K562 (cell line): ENCODE measurements at regions not wholly inside any gene's neighbourhood (a gene's known extent, or its start where the extent isn't known, plus 50 kb on each side); places are given as distances from the start of the nearest gene placed in this dataset.

Experiments used
- ATAC-seq: fragments of 200-7000 bp; cut with Tn5 transposase; 3 replicates; pipeline ENCODE4 v1.9.1; 2020; ENCODE audit warnings: moderate library complexity
- BruUV-seq: library from RNA; stranded (reverse); fragments of 400-500 nt; replicated peaks from 2 replicates; lab custom pipeline; 2021; lab: Mats Ljungman, UMichigan
- CTCF ChIA-PET: fragments of 300-600 bp; formaldehyde crosslinking; extraction: SDS; loops from one replicate; lab custom pipeline; 2021; ENCODE audit warnings: low intra/inter-chr PET ratio; lab: Yijun Ruan, JAX
- POLR2A ChIA-PET: fragments of 300-600, 350-650 bp; sonication (Branson Sonifier 250); formaldehyde crosslinking; extraction: SDS; loops from one replicate; lab custom pipeline; 2021; ENCODE audit warnings: antibody characterized with exemption, inconsistent platforms; lab: Yijun Ruan, JAX
- DNase-seq, 4 experiments: peaks; one replicate each; pipeline versions ENCODE4 v3.0.0 to v3.0.0-alpha.2; 2011 to 2018; ENCODE audit warnings: low spot score in 3 of 4, mixed read lengths in 3 of 4; ENCODE audit errors: extremely low read depth in 1 of 4
- FAIRE-seq: peaks from 2 replicates; lab custom pipeline; 2011; peaks lifted over from hg19 to GRCh38; lab: Jason Lieb, UNC
- H2AFZ ChIP-seq: 2 replicates; pipeline ENCODE4 v1.6.0; 2011; ENCODE audit warnings: low read depth, low read length, control low read depth, inconsistent platforms
- H3K27ac ChIP-seq: fragments of 200-600 bp; 3 replicates; pipeline ENCODE4 v1.8.0; 2011; ENCODE audit warnings: low read depth, mild to moderate bottlenecking, control low read depth, inconsistent platforms, low read length, moderate library complexity, mixed read lengths; ENCODE audit errors: extremely low read depth
- H3K27me3 ChIP-seq, 2 experiments: fragments of 300-600 bp in 1 of 2; 2 replicates in 1 of 2; 3 replicates in 1 of 2; pipeline versions ENCODE4 v1.6.0 to v1.8.0; 2011; ENCODE audit warnings: inconsistent platforms in 2 of 2, low read length in 2 of 2, mild to moderate bottlenecking in 1 of 2, mixed read lengths in 1 of 2, moderate library complexity in 1 of 2; ENCODE audit not compliant: control insufficient read depth in 2 of 2, insufficient read depth in 2 of 2
- H3K36me3 ChIP-seq: fragments of 300-600 bp; 3 replicates; pipeline ENCODE4 v1.8.0; 2011; ENCODE audit warnings: mild to moderate bottlenecking, low read length, inconsistent platforms; ENCODE audit not compliant: control insufficient read depth, insufficient read depth
- H3K4me1 ChIP-seq, 2 experiments: fragments of 200-600 bp in 1 of 2; replicated peaks in 1 of 2; 2 replicates in 1 of 2; 3 replicates in 1 of 2; pipeline versions ENCODE4 v1.5.1 to v1.8.0; 2011; ENCODE audit warnings: inconsistent platforms in 2 of 2, low read length in 2 of 2, mild to moderate bottlenecking in 1 of 2, mixed read lengths in 1 of 2, moderate library complexity in 1 of 2; ENCODE audit not compliant: control insufficient read depth in 2 of 2, insufficient read depth in 2 of 2
- H3K4me2 ChIP-seq: 2 replicates; pipeline ENCODE4 v1.6.1; 2011; ENCODE audit warnings: low read length, control low read depth, inconsistent platforms, mixed read lengths; ENCODE audit not compliant: insufficient read depth
- H3K4me3 ChIP-seq: fragments of 200-600 bp; sonication (generic), shearing (Covaris generic); 2 replicates; pipeline ENCODE4 v1.5.1; 2016; ENCODE audit warnings: control low read depth, inconsistent platforms
- H3K79me2 ChIP-seq: fragments of 200-600 bp; 3 replicates; pipeline ENCODE4 v1.8.0; 2011; ENCODE audit warnings: low read length, inconsistent platforms; ENCODE audit not compliant: control insufficient read depth, insufficient read depth
- H3K9ac ChIP-seq, 2 experiments: 2 replicates each; pipeline versions ENCODE4 v1.6.0 to v1.6.1; 2011; ENCODE audit warnings: low read depth in 2 of 2, low read length in 2 of 2, control low read depth in 1 of 2, inconsistent platforms in 1 of 2, mild to moderate bottlenecking in 1 of 2, mixed read lengths in 1 of 2; ENCODE audit not compliant: insufficient read depth in 1 of 2
- H3K9me1 ChIP-seq: one replicate; pipeline ENCODE4 v1.6.0; 2011; ENCODE audit warnings: inconsistent platforms, mild to moderate bottlenecking, low read length, moderate library complexity; ENCODE audit not compliant: control insufficient read depth, insufficient read depth
- H3K9me3 ChIP-seq: replicated peaks from 2 replicates; pipeline ENCODE4 v1.5.1; 2011; ENCODE audit warnings: low read depth, low read length, inconsistent platforms; ENCODE audit not compliant: control insufficient read depth, insufficient read depth
- H4K20me1 ChIP-seq: replicated peaks from 2 replicates; pipeline ENCODE4 v1.6.1; 2011; ENCODE audit warnings: low read length, inconsistent platforms, mixed read lengths; ENCODE audit not compliant: control insufficient read depth, insufficient read depth
- CBX8 ChIP-seq: fragments of 200-600 bp; sonication (generic); IDR thresholded peaks from 2 replicates; pipeline ENCODE4 v1.6.1; 2012; ENCODE audit warnings: borderline replicate concordance, mixed run types, low read depth, mild to moderate bottlenecking, moderate library complexity, mixed read lengths, low read length, control low read depth, inconsistent platforms; ENCODE audit not compliant: poor library complexity, severe bottlenecking; ENCODE audit errors: extremely low read depth
- DDX20 ChIP-seq: fragments of 450-650 bp; IDR thresholded peaks from 2 replicates; pipeline ENCODE4 v1.6.1; 2016; ENCODE audit warnings: missing genetic modification characterization, low read depth, mild to moderate bottlenecking, missing compliant biosample characterization, moderate library complexity
- HNRNPH1 ChIP-seq: fragments of 200-400 bp; formaldehyde crosslinking; optimal IDR thresholded peaks from 2 replicates; pipeline ENCODE3; 2017; ENCODE audit warnings: low read depth, mild to moderate bottlenecking, low read length, moderate library complexity
- KAT2B ChIP-seq: IDR thresholded peaks from one replicate; pipeline ENCODE4 v1.6.1; 2012; ENCODE audit warnings: low read depth, mild to moderate bottlenecking, control low read depth, inconsistent platforms, low read length, moderate library complexity
- KLF16 ChIP-seq: IDR thresholded peaks from 2 replicates; pipeline ENCODE4 v1.6.1; 2016; ENCODE audit warnings: antibody characterized with exemption
- LARP7 ChIP-seq: fragments of 450-650 bp; IDR thresholded peaks from 2 replicates; pipeline ENCODE4 v1.6.1; 2016
- LCOR ChIP-seq: sonication (generic); formaldehyde crosslinking; IDR thresholded peaks from 2 replicates; pipeline ENCODE4 v1.8.0; 2022; ENCODE audit warnings: mild to moderate bottlenecking, missing genetic modification reagents
- MCM5 ChIP-seq: fragments of 450-650 bp; IDR thresholded peaks from 2 replicates; pipeline ENCODE4 v1.6.1; 2016; ENCODE audit warnings: low read depth
- NBN ChIP-seq: fragments of 450-650 bp; IDR thresholded peaks from 2 replicates; pipeline ENCODE4 v1.6.1; 2016; ENCODE audit warnings: low read depth, mild to moderate bottlenecking
- OTX1 ChIP-seq: fragments of 450-650 bp; formaldehyde crosslinking; IDR thresholded peaks from 2 replicates; pipeline ENCODE4 v1.4.0; 2022; ENCODE audit warnings: mild to moderate bottlenecking
- PCBP1 ChIP-seq: fragments of 200-400 bp; formaldehyde crosslinking; IDR thresholded peaks from 2 replicates; pipeline ENCODE4 v1.6.1; 2018; ENCODE audit warnings: mild to moderate bottlenecking, low read depth, low read length; ENCODE audit not compliant: poor library complexity, severe bottlenecking
- POLR2A ChIP-seq: fragments of 450-650 bp; conservative IDR thresholded peaks from 2 replicates; pipeline ENCODE4 v1.6.1; 2016
- RB1 ChIP-seq: fragments of 450-650 bp; IDR thresholded peaks from 2 replicates; pipeline ENCODE4 v1.6.1; 2017; ENCODE audit warnings: low read depth, mild to moderate bottlenecking
- RBM25 ChIP-seq: fragments of 200-400 bp; formaldehyde crosslinking; IDR thresholded peaks from 2 replicates; pipeline ENCODE4 v1.6.1; 2018; ENCODE audit warnings: low read length, low read depth, moderate library complexity; ENCODE audit not compliant: severe bottlenecking
- RNF2 ChIP-seq: sonication (generic); IDR thresholded peaks from 2 replicates; pipeline ENCODE4 v1.6.1; 2016
- SMAD1 ChIP-seq: fragments of 150-350 bp; IDR thresholded peaks from 2 replicates; pipeline ENCODE4 v1.6.1; 2014; ENCODE audit warnings: low read length, low read depth; ENCODE audit not compliant: partially characterized antibody
- ZNF134 ChIP-seq: fragments of 250-450 bp; sonication (Bioruptor Pico); conservative IDR thresholded peaks from 2 replicates; pipeline ENCODE4 v1.4.0; 2020
- ZNF24 ChIP-seq: fragments of 450-650 bp; IDR thresholded peaks from 2 replicates; pipeline ENCODE4 v1.6.1; 2016
- ZNF507 ChIP-seq: conservative IDR thresholded peaks from 2 replicates; pipeline ENCODE4 v1.6.1; 2017; ENCODE audit warnings: missing genetic modification characterization, missing compliant biosample characterization
- ZNF764 ChIP-seq: fragments of 250-450 bp; sonication (Bioruptor Pico); IDR thresholded peaks from 2 replicates; pipeline ENCODE4 v1.4.0; 2020; ENCODE audit warnings: low read depth, mild to moderate bottlenecking, moderate library complexity
- ZNF780A ChIP-seq: fragments of 250-450 bp; sonication (Bioruptor Pico); IDR thresholded peaks from 2 replicates; pipeline ENCODE4 v1.5.0; 2021; ENCODE audit warnings: mild to moderate bottlenecking
- WGBS: fragments of 100-300 bp; shearing (Covaris generic); methylation state at CpG from one replicate; pipeline ENCODE4 v1.1.6; 2016; ENCODE audit warnings: low coverage, mixed read lengths; ENCODE audit not compliant: insufficient coverage; ENCODE audit errors: missing lambda C conversion rate; 5-methylcytosine and 5-hydroxymethylcytosine counted together
- in situ Hi-C: fragments of 300-500 bp; cut with MboI; formaldehyde crosslinking; loops from 4 replicates; pipeline ENCODE4 v1.15.0; 2018; ENCODE audit warnings: inconsistent platforms, mixed read lengths
- intact Hi-C: fragments of 100-400 bp; cut with micrococcal nuclease; formaldehyde crosslinking; loops from 2 replicates; pipeline ENCODE4 v1.14.2; 2022
- TF ChIP-seq, protein P1 (sequence below): fragments of 250-450 bp; sonication (Bioruptor Pico); IDR thresholded peaks from 2 replicates; pipeline ENCODE4 v1.8.0; 2021; ENCODE audit warnings: borderline replicate concordance, mild to moderate bottlenecking, moderate library complexity; ENCODE audit not compliant: poor library complexity, severe bottlenecking
- TF ChIP-seq, protein P2 (sequence below), 2 experiments: IDR thresholded peaks; 2 replicates each; pipeline ENCODE4 v1.6.1; 2011; ENCODE audit warnings: borderline replicate concordance in 1 of 2, control low read depth in 1 of 2, low read depth in 1 of 2, low read length in 1 of 2, mild to moderate bottlenecking in 1 of 2, mixed read lengths in 1 of 2, moderate library complexity in 1 of 2; ENCODE audit not compliant: insufficient read depth in 1 of 2, insufficient read length in 1 of 2, poor library complexity in 1 of 2, severe bottlenecking in 1 of 2; ENCODE audit errors: extremely low read depth in 1 of 2

DNA sequence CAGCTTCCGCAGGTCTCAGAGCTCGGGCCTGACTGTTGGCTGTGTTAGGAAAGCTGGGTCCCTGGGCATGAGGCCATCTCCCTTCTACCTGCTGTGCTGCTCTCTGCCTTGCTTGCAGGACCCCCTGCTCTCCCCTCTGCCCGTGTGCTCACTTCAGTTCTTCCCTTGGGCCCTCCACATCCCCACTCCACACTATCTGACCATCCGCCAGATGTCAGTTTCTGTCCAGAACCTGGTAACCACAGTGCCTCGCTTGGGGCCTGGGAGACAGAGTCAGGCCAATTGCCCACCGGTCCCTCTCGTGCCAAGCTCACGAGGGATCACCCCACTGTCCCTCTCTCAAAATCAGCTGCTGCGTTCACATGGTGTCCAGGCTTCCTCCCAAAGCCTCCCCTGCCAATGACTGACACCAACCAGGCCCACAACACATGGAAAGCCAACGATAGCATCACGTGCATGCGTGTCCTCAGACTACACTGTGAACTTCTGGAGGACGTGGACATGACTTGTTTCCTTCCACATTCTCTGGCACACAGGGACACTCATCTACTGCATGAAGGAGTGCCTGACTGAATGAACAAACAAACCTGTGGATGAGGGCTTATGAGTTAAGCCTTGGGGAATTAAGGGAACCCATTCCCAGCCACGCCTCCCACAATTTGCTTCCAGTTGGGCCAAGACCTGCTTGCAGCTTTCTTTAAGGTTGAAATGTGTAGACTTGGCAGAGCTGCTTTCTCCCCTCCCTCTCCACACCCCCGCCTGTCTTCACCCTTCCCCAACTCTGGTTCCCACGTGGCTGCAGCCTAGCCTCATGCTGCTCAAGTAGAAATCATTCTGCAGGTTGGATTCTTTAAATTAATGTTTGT, 72.5 kb upstream of the ZNF423 start (continued):
- TF ChIP-seq CBX8: no peak
- no peak for TF ChIP-seq ZNF134
- TF ChIP-seq RBM25: no peak
- no peak for TF ChIP-seq ZNF24
- no peak for TF ChIP-seq HNRNPH1
- no peak for TF ChIP-seq KAT2B

DNA sequence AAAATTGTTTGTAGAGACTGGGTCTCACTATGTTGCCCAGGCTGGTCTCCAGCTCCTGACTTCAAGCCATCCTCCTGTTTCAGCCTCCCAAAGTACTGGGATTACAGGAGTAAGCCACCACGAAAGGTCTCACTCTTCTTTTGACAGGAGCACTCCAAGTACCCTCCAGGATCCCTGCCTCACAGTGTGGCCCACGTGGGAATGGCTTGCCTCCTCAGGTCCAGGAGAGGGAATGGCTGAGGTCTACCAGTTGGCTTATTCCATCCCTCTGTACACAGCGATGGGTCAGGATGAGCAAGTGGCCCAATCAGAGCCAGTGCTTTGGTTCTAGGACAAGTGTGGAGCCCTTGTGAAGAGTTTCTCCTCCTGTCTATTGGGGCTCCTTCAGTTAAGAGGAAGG, 73.7 kb upstream of the ZNF423 start:
- Histone ChIP-seq H3K79me2 (no peaks in the 10 kb centered on the region), H3K36me3 (no peaks in the 10 kb centered on the region), H3K9ac (0 out of 4 replicates have a peak overlapping the region, but pooled peaks of 1 of the 2 experiments have one; percentile 2), H3K4me1 (no peaks in the 10 kb centered on the region), H3K9me1 (no peaks in the 10 kb centered on the region), H2AFZ (no peak overlapping the region), H3K9me3 (no peaks in the 10 kb centered on the region), H3K4me2 (no peak overlapping the region), H3K4me3 (no peak overlapping the region), H4K20me1 (no peaks in the 10 kb centered on the region), H3K27ac (no peak overlapping the region), H3K27me3 (peaks cover 12 to 37% of the 10 kb centered on the region in 2 experiments)
- BruUV-seq: no TSS peak
- ChIA-PET POLR2A (interaction anchor here (0.7 kb wide), 1 partner anchor 69 kb away, joined by 3 read pairs; no protein-coding TSS in a partner anchor), CTCF (no interaction called here)
- intact Hi-C loops (no loop called here), in situ Hi-C loops (no loop called here)
- no peak for ATAC-seq
- WGBS: 0% methylated on average over 3 of the region's 3 CpGs
- FAIRE-seq: no peak
- no peak for DNase-seq
- TF ChIP-seq NBN: no peak
- TF ChIP-seq PCBP1: no peak
- no peak for TF ChIP-seq KLF16
- no peak for TF ChIP-seq POLR2A
- no peak for TF ChIP-seq ZNF764 (CRISPR knock-in tag)
- no peak for TF ChIP-seq LARP7
- no peak for TF ChIP-seq ZNF780A (CRISPR knock-in tag)
- TF ChIP-seq RB1: no peak
- TF ChIP-seq DDX20: no peak
- no peak for TF ChIP-seq RNF2
- TF ChIP-seq LCOR (CRISPR knock-in tag): no peak
- TF ChIP-seq, protein P1, sequence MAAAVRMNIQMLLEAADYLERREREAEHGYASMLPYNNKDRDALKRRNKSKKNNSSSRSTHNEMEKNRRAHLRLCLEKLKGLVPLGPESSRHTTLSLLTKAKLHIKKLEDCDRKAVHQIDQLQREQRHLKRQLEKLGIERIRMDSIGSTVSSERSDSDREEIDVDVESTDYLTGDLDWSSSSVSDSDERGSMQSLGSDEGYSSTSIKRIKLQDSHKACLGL (CRISPR knock-in tag): no peak
- TF ChIP-seq MCM5: no peak
- TF ChIP-seq ZNF507 (tag): no peak
- TF ChIP-seq, protein P2, sequence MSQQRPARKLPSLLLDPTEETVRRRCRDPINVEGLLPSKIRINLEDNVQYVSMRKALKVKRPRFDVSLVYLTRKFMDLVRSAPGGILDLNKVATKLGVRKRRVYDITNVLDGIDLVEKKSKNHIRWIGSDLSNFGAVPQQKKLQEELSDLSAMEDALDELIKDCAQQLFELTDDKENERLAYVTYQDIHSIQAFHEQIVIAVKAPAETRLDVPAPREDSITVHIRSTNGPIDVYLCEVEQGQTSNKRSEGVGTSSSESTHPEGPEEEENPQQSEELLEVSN (IDR thresholded peaks at IDR 0.05; ENCODE audit: borderline replicate concordance in 1 of 2, extremely low read depth in 1 of 2, insufficient read depth in 1 of 2, insufficient read length in 1 of 2, low read depth in 1 of 2, low read length in 1 of 2, poor library complexity in 1 of 2, severe bottlenecking in 1 of 2): no peak
- no peak for TF ChIP-seq SMAD1
- TF ChIP-seq OTX1: no peak
